Spleen (tissue), 11 donors: ENCODE measurements at regions not wholly inside any gene's neighbourhood (a gene's known extent, or its start where the extent isn't known, plus 50 kb on each side); places are given as distances from the start of the nearest gene placed in this dataset.

Experiments used
- DNase-seq: peaks from one replicate; pipeline ENCODE4 v3.0.0-alpha.2; 2020
- H3K27ac ChIP-seq, 8 donors: fragments of 200-600 bp; sonication (generic) in 7 of 8; 1 replicate in 4 of 8; 2 replicates in 4 of 8; pipeline versions ENCODE4 v1.5.0 to v1.8.0; 2016 to 2021; ENCODE audit warnings: inconsistent platforms in 4 of 8, mild to moderate bottlenecking in 4 of 8, moderate library complexity in 1 of 8
- H3K27me3 ChIP-seq, 7 donors: fragments of 200-600 bp; sonication (generic) in 6 of 7; replicated peaks in 1 of 7; 1 replicate in 4 of 7; 2 replicates in 3 of 7; pipeline versions ENCODE4 v1.5.0 to v1.8.0; 2016 to 2021; ENCODE audit warnings: inconsistent platforms in 3 of 7, mild to moderate bottlenecking in 1 of 7
- H3K36me3 ChIP-seq, 6 donors: fragments of 200-600 bp; sonication (generic) in 5 of 6; 1 replicate in 4 of 6; 2 replicates in 2 of 6; pipeline versions ENCODE4 v1.5.0 to v1.8.0; 2016 to 2021; ENCODE audit warnings: inconsistent platforms in 2 of 6
- H3K4me1 ChIP-seq, 6 donors: fragments of 200-600 bp; sonication (generic) in 5 of 6; 1 replicate in 3 of 6; 2 replicates in 3 of 6; pipeline versions ENCODE4 v1.5.0 to v1.8.0; 2016 to 2021; ENCODE audit warnings: inconsistent platforms in 3 of 6
- H3K4me3 ChIP-seq, 8 donors: fragments of 200-600 bp; sonication (generic) in 7 of 8; 1 replicate in 4 of 8; 2 replicates in 4 of 8; pipeline versions ENCODE4 v1.5.0 to v1.8.0; 2016 to 2021; ENCODE audit warnings: inconsistent platforms in 4 of 8, mild to moderate bottlenecking in 4 of 8, moderate library complexity in 2 of 8
- H3K9me3 ChIP-seq, 8 donors: fragments of 200-600 bp; sonication (generic) in 7 of 8; 1 replicate in 4 of 8; 2 replicates in 4 of 8; pipeline versions ENCODE4 v1.5.0 to v1.8.0; 2016 to 2021; ENCODE audit warnings: inconsistent platforms in 4 of 8
- POLR2A ChIP-seq, 3 donors: fragments of 450-650 bp; IDR thresholded peaks; one replicate each; pipeline ENCODE4 v1.5.1; 2017; ENCODE audit warnings: antibody characterized with exemption in 3 of 3, mild to moderate bottlenecking in 1 of 3
- POLR2AphosphoS5 ChIP-seq, 3 donors: sonication (generic); formaldehyde crosslinking; IDR thresholded peaks; one replicate each; pipeline ENCODE4 v1.5.1; 2017; ENCODE audit warnings: antibody characterized with exemption in 3 of 3
- WGBS, 5 donors: extraction: QIAGEN DNeasy Blood & Tissue Kit in 3 of 5; methylation state at CpG; one replicate each; pipeline versions ENCODE4 v1.1.5 to v1.1.7; 2013 to 2018; 5-methylcytosine and 5-hydroxymethylcytosine counted together
- intact Hi-C: fragments of 100-400 bp; cut with DNase I; formaldehyde crosslinking; loops from one replicate; pipeline ENCODE4 v1.15.0; 2023; ENCODE audit warnings: low total_unique reads
- TF ChIP-seq, protein P1 (sequence below), 11 experiments: fragments of 200-600 bp in 7 of 11; fragments of 450-650 bp in 4 of 11; sonication (generic) in 4 of 11; IDR thresholded peaks in 8 of 11; conservative IDR thresholded peaks in 3 of 11; 1 replicate in 7 of 11; 2 replicates in 4 of 11; pipeline versions ENCODE4 v1.4.0 to v1.8.0; 2016 to 2021; ENCODE audit warnings: antibody characterized with exemption in 11 of 11, inconsistent platforms in 4 of 11, mild to moderate bottlenecking in 1 of 11
- donor health status: healthy with polysubstance abuse.
- donor health status: DM: no; HTN: no; CAD: no; lungs with moderate emphysema.
- donor health status: DM: no; HTN: no; CAD: no.
- donor health status: Bipolar disorder and iron deficiency.
- donor health status: healthy.
- donor health status: DM: no; HTN: no; CAD: no.
- donor health status: DM: yes; HTN: yes; CAD: no.

DNA sequence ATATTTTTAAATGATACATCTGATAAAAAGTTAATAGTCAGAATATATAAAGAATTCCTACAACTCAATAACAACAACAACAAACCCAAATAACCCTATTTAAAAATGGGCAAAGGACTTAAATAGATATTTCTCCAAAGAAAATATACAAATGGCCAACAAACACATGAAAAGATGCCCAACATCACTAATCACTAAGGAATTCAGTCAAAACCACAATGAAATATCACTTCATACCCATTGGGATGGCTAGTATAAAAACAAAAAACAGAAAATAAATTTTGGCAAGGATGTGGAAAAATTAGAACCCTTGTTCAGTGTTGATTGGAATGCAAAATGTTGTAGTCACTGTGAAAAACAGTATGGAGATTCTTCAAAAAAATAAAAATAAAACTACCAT, 184.8 kb upstream of the RAB4A start:
- intact Hi-C loops = no loop called here
- Histone ChIP-seq H3K9me3 (peaks cover 0 to 26% (median 23%) of the 10 kb centered on the region in 8 donors), H3K4me3 (no peak overlapping the region), H3K27ac (no peak overlapping the region), H3K27me3 (peaks cover 0 to 5% (median 0%) of the 10 kb centered on the region in 7 donors), H3K36me3 (no peaks in the 10 kb centered on the region), H3K4me1 (no peaks in the 10 kb centered on the region)
- no peak for DNase-seq
- TF ChIP-seq POLR2A (IDR thresholded peaks at IDR 0.05) = no peak
- TF ChIP-seq POLR2AphosphoS5 (IDR thresholded peaks at IDR 0.05) = no peak
- TF ChIP-seq, protein P1, sequence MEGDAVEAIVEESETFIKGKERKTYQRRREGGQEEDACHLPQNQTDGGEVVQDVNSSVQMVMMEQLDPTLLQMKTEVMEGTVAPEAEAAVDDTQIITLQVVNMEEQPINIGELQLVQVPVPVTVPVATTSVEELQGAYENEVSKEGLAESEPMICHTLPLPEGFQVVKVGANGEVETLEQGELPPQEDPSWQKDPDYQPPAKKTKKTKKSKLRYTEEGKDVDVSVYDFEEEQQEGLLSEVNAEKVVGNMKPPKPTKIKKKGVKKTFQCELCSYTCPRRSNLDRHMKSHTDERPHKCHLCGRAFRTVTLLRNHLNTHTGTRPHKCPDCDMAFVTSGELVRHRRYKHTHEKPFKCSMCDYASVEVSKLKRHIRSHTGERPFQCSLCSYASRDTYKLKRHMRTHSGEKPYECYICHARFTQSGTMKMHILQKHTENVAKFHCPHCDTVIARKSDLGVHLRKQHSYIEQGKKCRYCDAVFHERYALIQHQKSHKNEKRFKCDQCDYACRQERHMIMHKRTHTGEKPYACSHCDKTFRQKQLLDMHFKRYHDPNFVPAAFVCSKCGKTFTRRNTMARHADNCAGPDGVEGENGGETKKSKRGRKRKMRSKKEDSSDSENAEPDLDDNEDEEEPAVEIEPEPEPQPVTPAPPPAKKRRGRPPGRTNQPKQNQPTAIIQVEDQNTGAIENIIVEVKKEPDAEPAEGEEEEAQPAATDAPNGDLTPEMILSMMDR (IDR thresholded peaks at IDR 0.05 in 8 of 11, conservative IDR thresholded peaks at IDR 0.05 in 3 of 11) = no peak

DNA sequence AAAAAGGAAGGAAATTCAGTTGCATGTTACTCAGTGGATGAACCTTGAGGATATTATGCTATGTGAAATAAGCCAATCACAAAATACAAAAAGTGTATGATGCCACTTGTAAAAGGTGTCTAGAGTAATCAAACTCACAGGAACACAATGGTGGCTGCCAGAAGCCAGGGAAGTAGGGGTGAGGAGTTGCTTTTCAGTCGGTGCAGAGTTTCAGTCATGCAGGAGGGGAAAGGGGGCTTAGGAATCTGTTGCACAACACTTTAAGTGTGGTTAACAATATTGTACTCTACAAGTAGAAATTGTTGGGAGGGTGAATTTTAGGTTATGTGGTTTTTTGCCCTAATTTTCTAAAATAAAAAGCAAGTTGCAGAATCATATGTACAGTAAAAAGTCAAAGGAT, 184.2 kb upstream of the RAB4A start:
- no peak for DNase-seq
- no peaks in the 10 kb centered on the region for H3K4me1 ChIP-seq
- peaks cover 0 to 23% (median 22%) of the 10 kb centered on the region in 8 donors for H3K9me3 ChIP-seq
- WGBS, 5 donors = 19 to 50% (median 37%) methylated on average over 1 of the region's 1 CpG
- H3K36me3 ChIP-seq = no peaks in the 10 kb centered on the region
- TF ChIP-seq POLR2A (IDR thresholded peaks at IDR 0.05) (no peak), POLR2AphosphoS5 (IDR thresholded peaks at IDR 0.05) (no peak)
- TF ChIP-seq, protein P1 (IDR thresholded peaks at IDR 0.05 in 8 of 11, conservative IDR thresholded peaks at IDR 0.05 in 3 of 11) = no peak
- peaks cover 0 to 5% (median 0%) of the 10 kb centered on the region in 7 donors for H3K27me3 ChIP-seq
- no peak overlapping the region for H3K4me3 ChIP-seq
- intact Hi-C loops = no loop called here
- no peak overlapping the region for H3K27ac ChIP-seq

DNA sequence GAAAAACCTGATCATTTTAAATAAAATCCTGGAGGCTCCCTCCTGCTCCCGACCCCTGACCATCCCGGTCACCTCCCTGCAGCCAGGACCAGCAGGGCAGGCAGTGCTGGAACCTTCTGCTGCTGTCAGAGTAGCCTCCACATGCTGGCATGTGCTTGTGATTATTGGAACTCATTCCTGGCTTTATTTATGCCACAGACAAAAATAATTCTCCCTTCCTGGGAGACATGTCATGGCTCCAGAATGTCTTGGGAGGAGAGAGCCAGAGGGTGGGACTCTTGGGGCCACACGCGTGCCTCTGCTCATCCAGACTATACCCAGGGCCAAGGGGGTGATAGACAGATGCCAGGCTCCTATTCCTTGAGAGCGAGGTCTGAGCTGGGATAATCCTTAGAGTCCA, 183.6 kb upstream of the RAB4A start:
- TF ChIP-seq POLR2A (IDR thresholded peaks at IDR 0.05) (no peak), POLR2AphosphoS5 (IDR thresholded peaks at IDR 0.05) (no peak)
- TF ChIP-seq, protein P1 (IDR thresholded peaks at IDR 0.05 in 8 of 11, conservative IDR thresholded peaks at IDR 0.05 in 3 of 11) = no peak
- no peaks in the 10 kb centered on the region for H3K4me1 ChIP-seq
- H3K27me3 ChIP-seq = peaks cover 0 to 5% (median 0%) of the 10 kb centered on the region in 7 donors
- intact Hi-C loops = no loop called here
- H3K36me3 ChIP-seq = no peaks in the 10 kb centered on the region
- H3K4me3 ChIP-seq = no peak overlapping the region
- DNase-seq = no peak
- H3K27ac ChIP-seq = no peak overlapping the region
- peaks cover 0 to 17% (median 16%) of the 10 kb centered on the region in 8 donors for H3K9me3 ChIP-seq
- WGBS, 5 donors = 89 to 98% (median 95%) methylated on average over 4 to 5 of the region's 5 CpGs

DNA sequence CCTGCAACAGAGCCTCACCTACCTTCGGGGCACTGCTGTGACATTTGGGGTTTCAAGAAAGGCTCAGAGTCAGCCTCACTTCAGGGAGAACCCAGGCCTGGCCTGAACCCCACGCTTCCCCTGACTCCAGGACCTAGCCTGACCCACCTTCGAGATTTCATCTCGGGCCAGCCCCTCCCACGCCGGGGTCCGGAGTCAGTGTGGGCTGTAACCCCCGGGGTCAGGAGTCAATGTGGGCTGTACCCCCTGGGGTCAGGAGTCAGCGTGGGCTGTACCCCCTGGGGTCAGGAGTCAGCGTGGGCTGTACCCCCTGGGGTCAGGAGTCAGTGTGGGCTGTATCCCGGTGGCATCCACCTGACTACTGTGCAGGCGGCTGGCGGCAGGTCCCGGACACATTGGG, 183.0 kb upstream of the RAB4A start:
- peaks cover 0 to 5% (median 0%) of the 10 kb centered on the region in 7 donors for H3K27me3 ChIP-seq
- DNase-seq = no peak
- no peaks in the 10 kb centered on the region for H3K36me3 ChIP-seq
- intact Hi-C loops = no loop called here
- H3K4me1 ChIP-seq = no peaks in the 10 kb centered on the region
- 78 to 92% (median 90%) methylated on average over 7 to 14 of the region's 14 CpGs for WGBS, 5 donors
- no peak overlapping the region for H3K4me3 ChIP-seq
- no peak overlapping the region for H3K27ac ChIP-seq
- peaks cover 0 to 11% (median 10%) of the 10 kb centered on the region in 8 donors for H3K9me3 ChIP-seq
- TF ChIP-seq, protein P1 (IDR thresholded peaks at IDR 0.05 in 8 of 11, conservative IDR thresholded peaks at IDR 0.05 in 3 of 11) = no peak
- no peak for TF ChIP-seq POLR2AphosphoS5 (IDR thresholded peaks at IDR 0.05)
- no peak for TF ChIP-seq POLR2A (IDR thresholded peaks at IDR 0.05)
